ENCODE measurements at regions not wholly inside any gene's neighbourhood (a gene's known extent, or its start where the extent isn't known, plus 50 kb on each side); places are given as distances from the start of the nearest gene placed in this dataset.
A peak's percentile ranks its signal among the peaks of the same experiment; 100 is the strongest.
"Not testable (repeated sequence)": the region's sequence is repeated elsewhere in the genome, so short reads cannot be mapped to it uniquely, and the experiment has no call there.

- no peaks in the 10 kb centered on the region for H3K36me3 ChIP-seq (ENCODE audit: control insufficient read depth, insufficient read depth, low read length)
- no peaks in the 10 kb centered on the region for H3K27me3 ChIP-seq (replicated peaks; ENCODE audit: control insufficient read depth, insufficient read depth, low read length)
- H3K4me3 ChIP-seq (replicated peaks; ENCODE audit: low read depth, low read length), result no peak overlapping the region
- TF ChIP-seq CTCF (IDR thresholded peaks at IDR 0.05; ENCODE audit: insufficient read depth, low read length, poor library complexity, severe bottlenecking), result no peak
- no peak for DNase-seq (ENCODE audit: extremely low read depth, insufficient read length)
These were observed 56.5 kb upstream of the PTPN1 start for GRCh38 chr20:50453533-50454244.

GRCh38 chr20:50455245-50455644, 54.9 kb upstream of the PTPN1 start:
- not testable (repeated sequence) for H3K4me3 ChIP-seq (replicated peaks; ENCODE audit: low read depth, low read length); H3K36me3 ChIP-seq (ENCODE audit: control insufficient read depth, insufficient read depth, low read length); DNase-seq (ENCODE audit: extremely low read depth, insufficient read length); H3K27me3 ChIP-seq (replicated peaks; ENCODE audit: control insufficient read depth, insufficient read depth, low read length)

GRCh38 chr20:50455656-50456451, 54.3 kb upstream of the PTPN1 start:
- TF ChIP-seq CTCF (IDR thresholded peaks at IDR 0.05; ENCODE audit: insufficient read depth, low read length, poor library complexity, severe bottlenecking), result no peak
- H3K27me3 ChIP-seq (replicated peaks; ENCODE audit: control insufficient read depth, insufficient read depth, low read length), result no peaks in the 10 kb centered on the region
- DNase-seq (ENCODE audit: extremely low read depth, insufficient read length), result no peak
- H3K4me3 ChIP-seq (replicated peaks; ENCODE audit: low read depth, low read length), result no peak overlapping the region
- H3K36me3 ChIP-seq (ENCODE audit: control insufficient read depth, insufficient read depth, low read length), result no peaks in the 10 kb centered on the region

GRCh38 chr20:50456452-50457324, 53.5 kb upstream of the PTPN1 start:
- H3K36me3 ChIP-seq (ENCODE audit: control insufficient read depth, insufficient read depth, low read length), result no peaks in the 10 kb centered on the region
- no peak overlapping the region for H3K4me3 ChIP-seq (replicated peaks; ENCODE audit: low read depth, low read length)
- no peak for DNase-seq (ENCODE audit: extremely low read depth, insufficient read length)
- no peaks in the 10 kb centered on the region for H3K27me3 ChIP-seq (replicated peaks; ENCODE audit: control insufficient read depth, insufficient read depth, low read length)
- TF ChIP-seq CTCF (IDR thresholded peaks at IDR 0.05; ENCODE audit: insufficient read depth, low read length, poor library complexity, severe bottlenecking), result peak; percentile 42

GRCh38 chr20:50459124-50459918, 50.9 kb upstream of the PTPN1 start:
- Histone ChIP-seq H3K4me3 (replicated peaks; ENCODE audit: low read depth, low read length) (no peak overlapping the region), H3K27me3 (replicated peaks; ENCODE audit: control insufficient read depth, insufficient read depth, low read length) (no peaks in the 10 kb centered on the region), H3K36me3 (ENCODE audit: control insufficient read depth, insufficient read depth, low read length) (no peaks in the 10 kb centered on the region)
- TF ChIP-seq CTCF (IDR thresholded peaks at IDR 0.05; ENCODE audit: insufficient read depth, low read length, poor library complexity, severe bottlenecking), result no peak
- no peak for DNase-seq (ENCODE audit: extremely low read depth, insufficient read length)
